HCT116 (cell line): ENCODE measurements at regions not wholly inside any gene's neighbourhood (a gene's known extent, or its start where the extent isn't known, plus 50 kb on each side); places are given as distances from the start of the nearest gene placed in this dataset.

Experiments used
- ATAC-seq: fragments of 200-7000 bp; cut with Tn5 transposase; 2 replicates; pipeline ENCODE4 v1.9.1; 2020; ENCODE audit warnings: mild to moderate bottlenecking, moderate library complexity
- BruUV-seq: library from RNA; stranded (reverse); fragments of 400-500 nt; replicated peaks from 2 replicates; lab custom pipeline; 2021; lab: Mats Ljungman, UMichigan
- CTCF ChIA-PET: fragments of 300-600 bp; sonication (Branson Sonifier 250); formaldehyde crosslinking; loops from one replicate; lab custom pipeline; 2021; ENCODE audit warnings: antibody characterized with exemption; lab: Charles Lee
- POLR2A ChIA-PET: fragments of 300-600, 350-600 bp; sonication (Branson Sonifier 250); formaldehyde crosslinking; loops from one replicate; lab custom pipeline; 2021; ENCODE audit warnings: antibody characterized with exemption; lab: Charles Lee
- RAD21 ChIA-PET, 2 experiments: fragments of 300-600 bp; sonication (Branson Sonifier 250); formaldehyde crosslinking; loops; one replicate each; lab custom pipeline; 2023; ENCODE audit warnings: low total read pairs in 2 of 2; ENCODE audit not compliant: uncharacterized antibody in 2 of 2, unreplicated experiment in 2 of 2, low non-redundant PET in 1 of 2; lab: Charles Lee
- DNase-seq: peaks from one replicate; pipeline ENCODE4 v3.0.0-alpha.2; 2010; ENCODE audit warnings: low read depth, low spot score
- H2AFZ ChIP-seq: fragments of 200-600 bp; shearing (Covaris generic), sonication (generic); 2 replicates; pipeline ENCODE4 v1.6.1; 2017; ENCODE audit warnings: low read depth, mixed run types, mixed read lengths, antibody characterized with exemption, low read length; ENCODE audit not compliant: poor library complexity, severe bottlenecking
- H3K27ac ChIP-seq: 2 replicates; pipeline ENCODE4 v1.5.1; 2012; ENCODE audit warnings: low read depth, low read length
- H3K27me3 ChIP-seq: fragments of 200-600 bp; sonication (generic); 2 replicates; pipeline ENCODE4 v1.6.1; 2016; ENCODE audit warnings: mixed run types, low read length, mixed read lengths; ENCODE audit not compliant: insufficient read depth
- H3K36me3 ChIP-seq, 2 experiments: fragments of 200-500 bp in 1 of 2; fragments of 200-600 bp in 1 of 2; sonication (Bioruptor generic) in 1 of 2; sonication (generic) in 1 of 2; 2 replicates each; pipeline versions ENCODE4 v1.5.1 to v1.6.1; 2014 to 2016; ENCODE audit warnings: low read length in 2 of 2, inconsistent platforms in 1 of 2, mixed read lengths in 1 of 2, mixed run types in 1 of 2; ENCODE audit not compliant: insufficient read depth in 2 of 2, control insufficient read depth in 1 of 2
- H3K4me1 ChIP-seq, 2 experiments: fragments of 200-600 bp in 1 of 2; sonication (generic) in 1 of 2; 2 replicates each; pipeline versions ENCODE4 v1.5.1 to v1.6.1; 2012 to 2017; ENCODE audit warnings: low read length in 2 of 2, inconsistent platforms in 1 of 2, mild to moderate bottlenecking in 1 of 2, mixed read lengths in 1 of 2, mixed run types in 1 of 2, moderate library complexity in 1 of 2; ENCODE audit not compliant: insufficient read depth in 2 of 2, control insufficient read depth in 1 of 2
- H3K4me2 ChIP-seq: fragments of 200-600 bp; sonication (generic); 2 replicates; pipeline ENCODE4 v1.6.1; 2017; ENCODE audit warnings: mixed run types, low read length, mixed read lengths
- H3K4me3 ChIP-seq, 2 experiments: fragments of 200-600 bp in 1 of 2; sonication (generic) in 1 of 2; replicated peaks in 1 of 2; 2 replicates each; pipeline ENCODE4 v1.5.1; 2011 to 2016; ENCODE audit warnings: low read length in 2 of 2, control low read depth in 1 of 2, low read depth in 1 of 2, mild to moderate bottlenecking in 1 of 2, mixed read lengths in 1 of 2, mixed run types in 1 of 2
- H3K79me2 ChIP-seq: fragments of 200-600 bp; sonication (generic); 2 replicates; pipeline ENCODE4 v1.6.1; 2017; ENCODE audit warnings: mild to moderate bottlenecking, mixed run types, low read length, moderate library complexity, mixed read lengths; ENCODE audit not compliant: insufficient read depth
- H3K9ac ChIP-seq: fragments of 200-600 bp; sonication (generic); 2 replicates; pipeline ENCODE4 v1.6.1; 2016; ENCODE audit warnings: low read length, mixed read lengths
- H3K9me2 ChIP-seq: fragments of 200-600 bp; sonication (generic), shearing (Covaris generic); 2 replicates; pipeline ENCODE4 v1.6.1; 2017; ENCODE audit warnings: mixed run types, mild to moderate bottlenecking, moderate library complexity; ENCODE audit not compliant: insufficient read depth
- H3K9me3 ChIP-seq, 2 experiments: fragments of 200-500 bp in 1 of 2; fragments of 200-600 bp in 1 of 2; sonication (Bioruptor generic) in 1 of 2; sonication (generic) in 1 of 2; 2 replicates each; pipeline ENCODE4 v1.6.1; 2014 to 2017; ENCODE audit warnings: low read length in 2 of 2, mixed read lengths in 2 of 2, inconsistent platforms in 1 of 2, low read depth in 1 of 2, mild to moderate bottlenecking in 1 of 2, mixed run types in 1 of 2, moderate library complexity in 1 of 2; ENCODE audit not compliant: control insufficient read depth in 1 of 2, insufficient read depth in 1 of 2
- H4K20me1 ChIP-seq: fragments of 200-600 bp; sonication (generic), shearing (Covaris generic); 2 replicates; pipeline ENCODE4 v1.6.1; 2017; ENCODE audit warnings: mixed run types, mild to moderate bottlenecking, moderate library complexity; ENCODE audit not compliant: insufficient read depth
- ATF3 ChIP-seq: IDR thresholded peaks from 2 replicates; pipeline ENCODE4 v1.6.1; 2012
- EZH2phosphoT487 ChIP-seq: fragments of 200-600 bp; IDR thresholded peaks from 2 replicates; pipeline ENCODE4 v1.6.1; 2018; ENCODE audit warnings: antibody characterized with exemption, borderline replicate concordance
- FOSL1 ChIP-seq: IDR thresholded peaks from 2 replicates; pipeline ENCODE4 v1.6.1; 2012; ENCODE audit warnings: low read depth
- JUND ChIP-seq: IDR thresholded peaks from 2 replicates; pipeline ENCODE4 v1.6.1; 2012
- POLR2A ChIP-seq: IDR thresholded peaks from 2 replicates; pipeline ENCODE4 v1.7.0; 2011; ENCODE audit warnings: borderline replicate concordance; ENCODE audit not compliant: insufficient read depth, insufficient read length; ENCODE audit errors: extremely low read depth
- POLR2AphosphoS5 ChIP-seq: IDR thresholded peaks from 2 replicates; pipeline ENCODE4 v1.6.1; 2011; ENCODE audit warnings: mild to moderate bottlenecking, low read depth, low read length, moderate library complexity
- REST ChIP-seq: IDR thresholded peaks from 2 replicates; pipeline ENCODE4 v1.6.1; 2012; ENCODE audit warnings: low read depth
- TCF7L2 ChIP-seq: IDR thresholded peaks from 2 replicates; pipeline ENCODE4 v1.7.0; 2011; ENCODE audit warnings: borderline replicate concordance, inconsistent platforms; ENCODE audit not compliant: insufficient read depth, insufficient read length; ENCODE audit errors: extremely low read depth
- ZFX ChIP-seq: fragments of 450-650 bp; IDR thresholded peaks from 2 replicates; pipeline ENCODE4 v1.6.1; 2017
- intact Hi-C: fragments of 100-400 bp; cut with micrococcal nuclease; formaldehyde crosslinking; loops from 2 replicates; pipeline ENCODE4 v1.10.0; 2022
- TF ChIP-seq, protein P1 (sequence below): IDR thresholded peaks from 2 replicates; pipeline ENCODE4 v1.6.1; 2012

GRCh38 chr5:19175776-19176570, 812.0 kb downstream of the CDH18 start:
- BruUV-seq = no TSS peak
- ChIA-PET RAD21 (no interaction called here), POLR2A (no interaction called here)
- Histone ChIP-seq H3K36me3 (no peaks in the 10 kb centered on the region), H2AFZ (no peak overlapping the region), H3K9me2 (no peaks in the 10 kb centered on the region), H3K27me3 (no peaks in the 10 kb centered on the region)
- TF ChIP-seq ATF3 (no peak), EZH2phosphoT487 (no peak), JUND (no peak), FOSL1 (no peak), POLR2A (no peak), REST (no peak), POLR2AphosphoS5 (no peak), ZFX (no peak), TCF7L2 (no peak)
- TF ChIP-seq, protein P1, sequence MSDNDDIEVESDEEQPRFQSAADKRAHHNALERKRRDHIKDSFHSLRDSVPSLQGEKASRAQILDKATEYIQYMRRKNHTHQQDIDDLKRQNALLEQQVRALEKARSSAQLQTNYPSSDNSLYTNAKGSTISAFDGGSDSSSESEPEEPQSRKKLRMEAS = no peak
- TF ChIP-seq, all 23 proteins: peak for 0
- CTCF ChIA-PET = no interaction called here
- no peak overlapping the region for H3K9ac ChIP-seq
- ATAC-seq = no peak
- no peak overlapping the region for H3K4me3 ChIP-seq
- DNase-seq = no peak
- no peak overlapping the region for H3K4me2 ChIP-seq
- H3K79me2 ChIP-seq = no peaks in the 10 kb centered on the region
- no peak overlapping the region for H3K27ac ChIP-seq
- no peaks in the 10 kb centered on the region for H4K20me1 ChIP-seq
- H3K9me3 ChIP-seq = peaks cover under 1 to 15% of the 10 kb centered on the region in 2 experiments; a peak in 2 of 4 replicates
- intact Hi-C loops = no loop called here
- H3K4me1 ChIP-seq = no peaks in the 10 kb centered on the region
